Stomach (tissue), 4 donors: ENCODE measurements at regions not wholly inside any gene's neighbourhood (a gene's known extent, or its start where the extent isn't known, plus 50 kb on each side); places are given as distances from the start of the nearest gene placed in this dataset.
"Not testable (repeated sequence)": the region's sequence is repeated elsewhere in the genome, so short reads cannot be mapped to it uniquely, and the experiment has no call there.

Source experiments
- CTCF ChIP-seq, 7 experiments: fragments of 450-650 bp in 4 of 7; fragments of 200-600 bp in 3 of 7; sonication (generic) in 3 of 7; IDR thresholded peaks; one replicate each; pipeline ENCODE4 v1.5.1; 2016 to 2019; ENCODE audit warnings: antibody characterized with exemption in 7 of 7, control low read depth in 2 of 7, mild to moderate bottlenecking in 1 of 7
- EP300 ChIP-seq: sonication (generic); formaldehyde crosslinking; IDR thresholded peaks from one replicate; pipeline ENCODE4 v1.6.1; 2017; ENCODE audit warnings: antibody characterized with exemption
- POLR2A ChIP-seq, 4 donors: fragments of 450-650 bp; IDR thresholded peaks; one replicate each; pipeline ENCODE4 v1.6.1; 2016; ENCODE audit warnings: antibody characterized with exemption in 4 of 4, control low read depth in 2 of 4, mild to moderate bottlenecking in 1 of 4, moderate library complexity in 1 of 4
- POLR2AphosphoS5 ChIP-seq, 3 donors: sonication (generic); formaldehyde crosslinking; IDR thresholded peaks; one replicate each; pipeline ENCODE4 v1.6.1; 2016; ENCODE audit warnings: antibody characterized with exemption in 3 of 3

DNA sequence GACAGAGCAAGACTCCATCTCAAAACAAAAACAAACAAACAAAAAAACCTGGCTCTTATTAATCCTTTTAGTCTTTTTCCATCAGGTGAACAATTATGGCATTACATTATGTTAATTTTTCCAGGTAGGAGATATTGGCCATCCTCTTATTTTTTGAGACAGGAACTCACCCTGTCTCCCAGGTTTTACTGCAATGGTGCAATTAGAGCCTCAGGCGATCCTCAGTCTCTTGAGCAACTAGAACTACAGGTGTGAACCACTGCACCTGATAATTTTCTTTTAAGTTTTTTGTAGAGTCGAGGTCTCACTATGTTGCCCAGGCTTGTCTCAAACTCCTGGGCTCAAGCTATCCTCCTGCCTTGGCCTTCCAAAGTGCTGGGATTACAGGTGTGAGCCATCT is 732.7 kb upstream of the DEFB115 start:
- TF ChIP-seq CTCF (IDR thresholded peaks at IDR 0.05); POLR2A (IDR thresholded peaks at IDR 0.05); POLR2AphosphoS5 (IDR thresholded peaks at IDR 0.05); EP300: not testable (repeated sequence)
